HepG2 (cell line): ENCODE measurements at regions not wholly inside any gene's neighbourhood (a gene's known extent, or its start where the extent isn't known, plus 50 kb on each side); places are given as distances from the start of the nearest gene placed in this dataset.

Source experiments
- ATAC-seq: fragments of 200-7000 bp; cut with Tn5 transposase; 3 replicates; pipeline ENCODE4 v1.9.1; 2020; ENCODE audit warnings: mild to moderate bottlenecking, moderate library complexity
- BruUV-seq: library from RNA; stranded (reverse); fragments of 400-500 nt; replicated peaks from 2 replicates; lab custom pipeline; 2021; lab: Mats Ljungman, UMichigan
- CTCF ChIA-PET: fragments of 300-600 bp; formaldehyde crosslinking; extraction: SDS; loops from one replicate; lab custom pipeline; 2021; ENCODE audit warnings: low total read pairs, inconsistent platforms, low intra/inter-chr PET ratio; lab: Yijun Ruan, JAX
- POLR2A ChIA-PET: fragments of 350-600 bp; sonication (Branson Sonifier 250); formaldehyde crosslinking; loops from one replicate; lab custom pipeline; 2020; ENCODE audit warnings: antibody characterized with exemption, inconsistent platforms; lab: Yijun Ruan, JAX
- DNase-seq: peaks from one replicate; pipeline ENCODE4 v3.0.0-alpha.2; 2015; ENCODE audit warnings: low spot score
- FAIRE-seq: peaks from 3 replicates; lab custom pipeline; 2011; peaks lifted over from hg19 to GRCh38; lab: Jason Lieb, UNC
- H2AFZ ChIP-seq: one replicate; pipeline ENCODE4 v1.6.1; 2011; ENCODE audit warnings: low read length, inconsistent platforms
- H3K27ac ChIP-seq: fragments of 300-600 bp; 3 replicates; pipeline ENCODE4 v1.8.0; 2011; ENCODE audit warnings: mixed run types, mild to moderate bottlenecking, mixed read lengths, low read length, inconsistent platforms; ENCODE audit not compliant: insufficient read depth; ENCODE audit errors: extremely low read length
- H3K27me3 ChIP-seq, 2 experiments: fragments of 200-600 bp in 1 of 2; 2 replicates in 1 of 2; 3 replicates in 1 of 2; pipeline versions ENCODE4 v1.6.0 to v1.8.0; 2011; ENCODE audit warnings: low read length in 2 of 2, mild to moderate bottlenecking in 2 of 2, moderate library complexity in 2 of 2, inconsistent platforms in 1 of 2; ENCODE audit not compliant: insufficient read depth in 2 of 2, control insufficient read depth in 1 of 2
- H3K36me3 ChIP-seq, 2 experiments: fragments of 200-600 bp in 1 of 2; replicated peaks in 1 of 2; 2 replicates in 1 of 2; 3 replicates in 1 of 2; pipeline versions ENCODE4 v1.5.1 to v1.8.0; 2011; ENCODE audit warnings: low read length in 2 of 2, inconsistent platforms in 1 of 2; ENCODE audit not compliant: insufficient read depth in 2 of 2, control insufficient read depth in 1 of 2
- H3K4me1 ChIP-seq: 2 replicates; pipeline ENCODE4 v1.5.1; 2012; ENCODE audit warnings: low read length, inconsistent platforms; ENCODE audit not compliant: insufficient read depth
- H3K4me2 ChIP-seq: 2 replicates; pipeline ENCODE4 v1.6.0; 2011; ENCODE audit warnings: low read depth, low read length, inconsistent platforms
- H3K4me3 ChIP-seq, 3 experiments: fragments of 200-600 bp in 1 of 3; sonication (generic), shearing (Covaris generic) in 1 of 3; replicated peaks in 1 of 3; 2 replicates each; pipeline ENCODE4 v1.5.1; 2011 to 2016; ENCODE audit warnings: low read length in 3 of 3, inconsistent platforms in 2 of 3, low read depth in 2 of 3, mild to moderate bottlenecking in 2 of 3, control low read depth in 1 of 3, mixed read lengths in 1 of 3; ENCODE audit not compliant: insufficient read depth in 1 of 3
- H3K79me2 ChIP-seq: one replicate; pipeline ENCODE4 v1.6.1; 2011; ENCODE audit warnings: low read length, inconsistent platforms; ENCODE audit not compliant: insufficient read depth
- H3K9ac ChIP-seq: 2 replicates; pipeline ENCODE4 v1.6.0; 2011; ENCODE audit warnings: mild to moderate bottlenecking, low read depth, low read length, inconsistent platforms; ENCODE audit not compliant: insufficient read depth
- H3K9me3 ChIP-seq: 2 replicates; pipeline ENCODE4 v1.5.1; 2012; ENCODE audit warnings: mild to moderate bottlenecking, low read length
- H4K20me1 ChIP-seq: 2 replicates; pipeline ENCODE4 v1.6.0; 2011; ENCODE audit warnings: inconsistent platforms, mild to moderate bottlenecking, low read length, moderate library complexity; ENCODE audit not compliant: insufficient read depth
- AGO2 ChIP-seq: fragments of 200-400 bp; formaldehyde crosslinking; optimal IDR thresholded peaks from 2 replicates; pipeline ENCODE3; 2017; ENCODE audit warnings: mild to moderate bottlenecking, low read depth, low read length, moderate library complexity
- EZH2 ChIP-seq: conservative IDR thresholded peaks from 2 replicates; pipeline ENCODE4 v1.6.1; 2012; ENCODE audit warnings: mild to moderate bottlenecking, low read depth, low read length, moderate library complexity
- GTF2F1 ChIP-seq: fragments of 150-350 bp; IDR thresholded peaks from 2 replicates; pipeline ENCODE4 v1.6.1; 2014; ENCODE audit warnings: low read length
- SAP130 ChIP-seq: IDR thresholded peaks from 2 replicates; pipeline ENCODE4 v1.6.1; 2016; ENCODE audit warnings: low read depth
- SATB2 ChIP-seq: sonication (generic); formaldehyde crosslinking; IDR thresholded peaks from 2 replicates; pipeline ENCODE4 v1.5.0; 2020; ENCODE audit warnings: missing genetic modification reagents
- SOX5 ChIP-seq: IDR thresholded peaks from 2 replicates; pipeline ENCODE4 v1.6.1; 2016; ENCODE audit warnings: borderline replicate concordance
- SRSF4 ChIP-seq: fragments of 200-400 bp; formaldehyde crosslinking; IDR thresholded peaks from one replicate; pipeline ENCODE4 v1.6.1; 2018; ENCODE audit warnings: mild to moderate bottlenecking, low read depth, low read length, moderate library complexity; ENCODE audit not compliant: poor library complexity, severe bottlenecking
- ZFP36L2 ChIP-seq: sonication (generic); formaldehyde crosslinking; IDR thresholded peaks from 2 replicates; pipeline ENCODE4 v1.4.0; 2020; ENCODE audit warnings: missing genetic modification reagents
- ZNF30 ChIP-seq: sonication (generic); formaldehyde crosslinking; IDR thresholded peaks from 2 replicates; pipeline ENCODE4 v1.5.0; 2020; ENCODE audit warnings: mild to moderate bottlenecking, missing genetic modification reagents
- ZNF570 ChIP-seq: sonication (generic); formaldehyde crosslinking; IDR thresholded peaks from 2 replicates; pipeline ENCODE4 v1.4.0; 2020; ENCODE audit warnings: mild to moderate bottlenecking, missing genetic modification reagents, borderline replicate concordance
- in situ Hi-C: cut with HindIII; loops from 2 replicates; pipeline ENCODE4 v1.10.0; 2017; ENCODE audit warnings: low pct_unique_long_range_greater_than_20kb; ENCODE audit not compliant: extremely low pct_ligation_motif_present
- intact Hi-C: fragments of 100-400 bp; cut with micrococcal nuclease; formaldehyde crosslinking; loops from one replicate; pipeline ENCODE4 v1.10.0; 2022; ENCODE audit not compliant: unreplicated experiment
- TF ChIP-seq, protein P1 (sequence below): sonication (generic); formaldehyde crosslinking; IDR thresholded peaks from one replicate; pipeline ENCODE4 v1.5.1; 2020; ENCODE audit warnings: mild to moderate bottlenecking, missing genetic modification reagents; ENCODE audit errors: not compliant biosample characterization
- TF ChIP-seq, protein P2 (sequence below): sonication (generic); formaldehyde crosslinking; IDR thresholded peaks from 2 replicates; pipeline ENCODE4 v1.5.1; 2020; ENCODE audit warnings: missing genetic modification reagents, mild to moderate bottlenecking, borderline replicate concordance
- TF ChIP-seq, protein P3 (sequence below): sonication (generic); formaldehyde crosslinking; IDR thresholded peaks from 2 replicates; pipeline ENCODE4 v1.5.0; 2020; ENCODE audit warnings: missing genetic modification reagents
- TF ChIP-seq, protein P4 (sequence below): sonication (generic); formaldehyde crosslinking; IDR thresholded peaks from 2 replicates; pipeline ENCODE4 v1.5.0; 2020; ENCODE audit warnings: mild to moderate bottlenecking, missing genetic modification reagents, moderate library complexity

DNA sequence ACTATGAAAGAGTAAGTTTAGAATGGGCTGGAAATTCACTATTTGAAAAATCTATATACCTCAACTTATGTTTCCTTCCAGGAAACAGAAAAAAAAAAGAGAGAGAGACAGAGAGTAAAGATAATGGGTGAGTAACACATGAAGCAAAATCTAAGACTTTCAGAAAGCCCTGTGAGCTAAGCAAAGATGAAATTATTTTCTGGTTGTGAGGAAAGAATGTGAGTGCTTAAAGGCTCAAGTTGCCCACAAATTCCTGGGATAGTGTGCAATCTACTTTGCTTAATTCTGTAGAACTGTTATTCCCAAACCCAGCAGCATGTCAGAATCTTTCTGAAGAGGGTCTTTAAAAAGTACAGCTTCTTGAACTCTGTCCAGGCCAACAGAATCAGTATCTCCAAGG, 337.7 kb upstream of the AGTR1 start:
- no peaks in the 10 kb centered on the region for H3K79me2 ChIP-seq
- H3K4me3 ChIP-seq: no peak overlapping the region
- BruUV-seq: no TSS peak
- FAIRE-seq (no peak), ATAC-seq (no peak), DNase-seq (no peak)
- H3K36me3 ChIP-seq: no peaks in the 10 kb centered on the region
- H3K4me1 ChIP-seq: no peaks in the 10 kb centered on the region
- H3K4me2 ChIP-seq: no peak overlapping the region
- H3K27ac ChIP-seq: no peak overlapping the region
- in situ Hi-C loops: no loop called here
- intact Hi-C loops: no loop called here
- H4K20me1 ChIP-seq: no peaks in the 10 kb centered on the region
- H3K9ac ChIP-seq: no peak overlapping the region
- ChIA-PET CTCF (no interaction called here), POLR2A (no interaction called here)
- no peaks in the 10 kb centered on the region for H3K9me3 ChIP-seq
- H3K27me3 ChIP-seq: no peaks in the 10 kb centered on the region; a peak in 1 of 5 replicates
- H2AFZ ChIP-seq: no peak overlapping the region
- TF ChIP-seq ZNF570 (CRISPR knock-in tag) (no peak), SOX5 (CRISPR knock-in tag) (no peak), SRSF4 (no peak), AGO2 (no peak), SAP130 (CRISPR knock-in tag) (no peak), GTF2F1 (no peak), ZNF30 (no peak), ZFP36L2 (no peak), EZH2 (no peak), SATB2 (CRISPR knock-in tag) (no peak)
- TF ChIP-seq, protein P1, sequence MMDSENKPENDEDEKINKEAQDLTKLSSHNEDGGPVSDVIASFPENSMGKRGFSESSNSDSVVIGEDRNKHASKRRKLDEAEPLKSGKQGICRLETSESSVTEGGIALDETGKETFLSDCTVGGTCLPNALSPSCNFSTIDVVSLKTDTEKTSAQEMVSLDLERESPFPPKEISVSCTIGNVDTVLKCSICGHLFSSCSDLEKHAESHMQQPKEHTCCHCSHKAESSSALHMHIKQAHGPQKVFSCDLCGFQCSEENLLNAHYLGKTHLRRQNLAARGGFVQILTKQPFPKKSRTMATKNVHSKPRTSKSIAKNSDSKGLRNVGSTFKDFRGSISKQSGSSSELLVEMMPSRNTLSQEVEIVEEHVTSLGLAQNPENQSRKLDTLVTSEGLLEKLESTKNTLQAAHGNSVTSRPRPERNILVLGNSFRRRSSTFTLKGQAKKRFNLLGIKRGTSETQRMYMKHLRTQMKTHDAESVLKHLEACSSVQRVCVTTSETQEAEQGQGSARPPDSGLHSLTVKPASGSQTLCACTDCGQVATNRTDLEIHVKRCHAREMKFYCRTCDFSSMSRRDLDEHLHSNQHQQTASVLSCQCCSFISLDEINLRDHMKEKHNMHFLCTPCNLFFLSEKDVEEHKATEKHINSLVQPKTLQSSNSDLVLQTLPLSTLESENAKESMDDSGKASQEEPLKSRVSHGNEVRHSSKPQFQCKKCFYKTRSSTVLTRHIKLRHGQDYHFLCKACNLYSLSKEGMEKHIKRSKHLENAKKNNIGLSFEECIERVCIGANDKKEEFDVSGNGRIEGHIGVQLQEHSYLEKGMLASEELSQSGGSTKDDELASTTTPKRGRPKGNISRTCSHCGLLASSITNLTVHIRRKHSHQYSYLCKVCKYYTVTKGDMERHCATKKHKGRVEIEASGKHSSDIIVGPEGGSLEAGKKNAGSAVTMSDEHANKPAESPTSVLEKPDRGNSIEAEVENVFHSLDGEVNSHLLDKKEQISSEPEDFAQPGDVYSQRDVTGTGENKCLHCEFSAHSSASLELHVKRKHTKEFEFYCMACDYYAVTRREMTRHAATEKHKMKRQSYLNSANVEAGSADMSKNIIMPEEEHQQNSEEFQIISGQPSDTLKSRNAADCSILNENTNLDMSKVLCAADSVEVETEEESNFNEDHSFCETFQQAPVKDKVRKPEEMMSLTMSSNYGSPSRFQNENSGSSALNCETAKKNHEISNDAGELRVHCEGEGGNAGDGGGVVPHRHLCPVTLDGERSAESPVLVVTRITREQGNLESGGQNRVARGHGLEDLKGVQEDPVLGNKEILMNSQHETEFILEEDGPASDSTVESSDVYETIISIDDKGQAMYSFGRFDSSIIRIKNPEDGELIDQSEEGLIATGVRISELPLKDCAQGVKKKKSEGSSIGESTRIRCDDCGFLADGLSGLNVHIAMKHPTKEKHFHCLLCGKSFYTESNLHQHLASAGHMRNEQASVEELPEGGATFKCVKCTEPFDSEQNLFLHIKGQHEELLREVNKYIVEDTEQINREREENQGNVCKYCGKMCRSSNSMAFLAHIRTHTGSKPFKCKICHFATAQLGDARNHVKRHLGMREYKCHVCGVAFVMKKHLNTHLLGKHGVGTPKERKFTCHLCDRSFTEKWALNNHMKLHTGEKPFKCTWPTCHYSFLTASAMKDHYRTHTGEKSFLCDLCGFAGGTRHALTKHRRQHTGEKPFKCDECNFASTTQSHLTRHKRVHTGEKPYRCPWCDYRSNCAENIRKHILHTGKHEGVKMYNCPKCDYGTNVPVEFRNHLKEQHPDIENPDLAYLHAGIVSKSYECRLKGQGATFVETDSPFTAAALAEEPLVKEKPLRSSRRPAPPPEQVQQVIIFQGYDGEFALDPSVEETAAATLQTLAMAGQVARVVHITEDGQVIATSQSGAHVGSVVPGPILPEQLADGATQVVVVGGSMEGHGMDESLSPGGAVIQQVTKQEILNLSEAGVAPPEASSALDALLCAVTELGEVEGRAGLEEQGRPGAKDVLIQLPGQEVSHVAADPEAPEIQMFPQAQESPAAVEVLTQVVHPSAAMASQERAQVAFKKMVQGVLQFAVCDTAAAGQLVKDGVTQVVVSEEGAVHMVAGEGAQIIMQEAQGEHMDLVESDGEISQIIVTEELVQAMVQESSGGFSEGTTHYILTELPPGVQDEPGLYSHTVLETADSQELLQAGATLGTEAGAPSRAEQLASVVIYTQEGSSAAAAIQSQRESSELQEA (CRISPR knock-in tag): no peak
- TF ChIP-seq, protein P2, sequence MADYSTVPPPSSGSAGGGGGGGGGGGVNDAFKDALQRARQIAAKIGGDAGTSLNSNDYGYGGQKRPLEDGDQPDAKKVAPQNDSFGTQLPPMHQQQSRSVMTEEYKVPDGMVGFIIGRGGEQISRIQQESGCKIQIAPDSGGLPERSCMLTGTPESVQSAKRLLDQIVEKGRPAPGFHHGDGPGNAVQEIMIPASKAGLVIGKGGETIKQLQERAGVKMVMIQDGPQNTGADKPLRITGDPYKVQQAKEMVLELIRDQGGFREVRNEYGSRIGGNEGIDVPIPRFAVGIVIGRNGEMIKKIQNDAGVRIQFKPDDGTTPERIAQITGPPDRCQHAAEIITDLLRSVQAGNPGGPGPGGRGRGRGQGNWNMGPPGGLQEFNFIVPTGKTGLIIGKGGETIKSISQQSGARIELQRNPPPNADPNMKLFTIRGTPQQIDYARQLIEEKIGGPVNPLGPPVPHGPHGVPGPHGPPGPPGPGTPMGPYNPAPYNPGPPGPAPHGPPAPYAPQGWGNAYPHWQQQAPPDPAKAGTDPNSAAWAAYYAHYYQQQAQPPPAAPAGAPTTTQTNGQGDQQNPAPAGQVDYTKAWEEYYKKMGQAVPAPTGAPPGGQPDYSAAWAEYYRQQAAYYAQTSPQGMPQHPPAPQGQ (CRISPR knock-in tag): no peak
- TF ChIP-seq, protein P3, sequence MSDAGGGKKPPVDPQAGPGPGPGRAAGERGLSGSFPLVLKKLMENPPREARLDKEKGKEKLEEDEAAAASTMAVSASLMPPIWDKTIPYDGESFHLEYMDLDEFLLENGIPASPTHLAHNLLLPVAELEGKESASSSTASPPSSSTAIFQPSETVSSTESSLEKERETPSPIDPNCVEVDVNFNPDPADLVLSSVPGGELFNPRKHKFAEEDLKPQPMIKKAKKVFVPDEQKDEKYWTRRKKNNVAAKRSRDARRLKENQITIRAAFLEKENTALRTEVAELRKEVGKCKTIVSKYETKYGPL: no peak
- TF ChIP-seq, protein P4, sequence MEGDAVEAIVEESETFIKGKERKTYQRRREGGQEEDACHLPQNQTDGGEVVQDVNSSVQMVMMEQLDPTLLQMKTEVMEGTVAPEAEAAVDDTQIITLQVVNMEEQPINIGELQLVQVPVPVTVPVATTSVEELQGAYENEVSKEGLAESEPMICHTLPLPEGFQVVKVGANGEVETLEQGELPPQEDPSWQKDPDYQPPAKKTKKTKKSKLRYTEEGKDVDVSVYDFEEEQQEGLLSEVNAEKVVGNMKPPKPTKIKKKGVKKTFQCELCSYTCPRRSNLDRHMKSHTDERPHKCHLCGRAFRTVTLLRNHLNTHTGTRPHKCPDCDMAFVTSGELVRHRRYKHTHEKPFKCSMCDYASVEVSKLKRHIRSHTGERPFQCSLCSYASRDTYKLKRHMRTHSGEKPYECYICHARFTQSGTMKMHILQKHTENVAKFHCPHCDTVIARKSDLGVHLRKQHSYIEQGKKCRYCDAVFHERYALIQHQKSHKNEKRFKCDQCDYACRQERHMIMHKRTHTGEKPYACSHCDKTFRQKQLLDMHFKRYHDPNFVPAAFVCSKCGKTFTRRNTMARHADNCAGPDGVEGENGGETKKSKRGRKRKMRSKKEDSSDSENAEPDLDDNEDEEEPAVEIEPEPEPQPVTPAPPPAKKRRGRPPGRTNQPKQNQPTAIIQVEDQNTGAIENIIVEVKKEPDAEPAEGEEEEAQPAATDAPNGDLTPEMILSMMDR (CRISPR knock-in tag): no peak
